Activated CD4-positive, CD25-positive, alpha-beta regulatory T cell treated with anti-CD3 and anti-CD28 coated beads, Interleukin-2, amount 50 U/mL, for 16 hours (primary cell): ENCODE measurements at regions not wholly inside any gene's neighbourhood (a gene's known extent, or its start where the extent isn't known, plus 50 kb on each side); places are given as distances from the start of the nearest gene placed in this dataset.

Experiments
- DNase-seq: peaks from one replicate; pipeline ENCODE4 v3.0.0-alpha.2; 2020; ENCODE audit warnings: low read depth, low spot score

DNA sequence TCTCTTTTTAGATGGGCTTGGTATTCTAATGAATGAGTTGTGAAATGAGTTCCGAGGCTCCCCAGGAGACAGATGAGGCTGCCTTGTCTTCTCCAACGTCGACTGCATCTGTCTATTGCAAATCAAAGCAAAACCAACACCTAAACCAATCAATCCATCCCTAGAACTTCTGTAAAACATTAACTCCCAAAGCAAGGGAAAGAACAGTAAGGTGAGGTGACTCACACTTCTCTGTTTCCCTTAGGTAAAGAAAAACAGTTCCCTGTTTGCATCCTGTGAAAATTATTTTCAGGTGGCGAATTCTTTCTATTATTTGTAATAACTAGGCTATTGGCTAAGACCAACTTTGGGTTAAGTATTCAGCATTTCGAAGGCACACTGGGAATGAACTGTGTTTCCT lies 249.4 kb downstream of the EPHA4 start:
- no peak for DNase-seq

DNA sequence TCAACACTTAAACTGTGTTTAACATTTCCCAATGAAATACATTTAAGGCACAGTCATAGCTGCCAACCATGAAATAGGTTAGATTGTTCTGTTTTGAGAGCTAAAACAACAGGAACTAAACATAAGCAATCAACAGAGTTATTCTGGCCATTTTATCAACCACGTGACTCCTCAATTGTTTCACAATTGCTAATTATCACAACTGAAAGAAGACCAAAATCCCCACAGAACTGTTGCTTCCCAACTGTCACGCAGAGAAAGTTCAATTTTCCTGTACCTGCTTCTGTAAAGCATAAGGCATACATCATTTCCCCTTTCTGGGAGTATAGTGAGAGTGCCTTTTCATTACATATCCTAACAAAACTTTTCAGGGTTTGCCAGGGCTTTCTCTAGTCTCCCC lies 248.6 kb downstream of the EPHA4 start:
- no peak for DNase-seq

- no peak for DNase-seq
These were observed 241.7 kb downstream of the EPHA4 start for GRCh38 chr2:221330436-221330835.

- no peak for DNase-seq
These were observed 237.5 kb downstream of the EPHA4 start for GRCh38 chr2:221334481-221335218.

- no peak for DNase-seq
These were observed 236.8 kb downstream of the EPHA4 start for GRCh38 chr2:221335219-221335752.

- DNase-seq = no peak
These were observed 235.1 kb downstream of the EPHA4 start for GRCh38 chr2:221336967-221337366.

- DNase-seq = no peak
These were observed 234.0 kb downstream of the EPHA4 start for GRCh38 chr2:221337957-221338685.

GRCh38 chr2:221342388-221342787 lies 229.7 kb downstream of the EPHA4 start:
- DNase-seq = no peak

- no peak for DNase-seq
These were observed 228.6 kb downstream of the EPHA4 start for GRCh38 chr2:221343524-221343923.

DNA sequence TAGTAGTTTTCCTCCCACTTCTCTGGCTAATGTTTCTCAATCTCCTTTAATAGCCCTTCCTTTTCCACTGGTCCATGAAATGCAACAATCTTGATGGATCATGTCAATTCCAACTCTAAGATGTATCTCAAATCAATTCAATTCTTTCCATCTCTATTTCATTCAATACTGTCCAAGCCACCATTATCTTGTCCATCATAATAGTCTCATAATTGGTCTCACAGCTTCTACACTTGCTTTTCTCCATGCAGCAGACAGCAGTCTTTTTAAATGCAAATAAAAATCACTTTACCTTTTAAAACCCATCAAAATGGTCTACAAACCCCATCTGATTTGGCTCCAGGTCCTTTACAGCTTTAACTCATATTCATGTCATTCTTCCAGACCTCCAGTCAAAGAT lies 226.6 kb downstream of the EPHA4 start:
- no peak for DNase-seq

GRCh38 chr2:221346411-221346810 lies 225.7 kb downstream of the EPHA4 start:
- DNase-seq = no peak

DNA sequence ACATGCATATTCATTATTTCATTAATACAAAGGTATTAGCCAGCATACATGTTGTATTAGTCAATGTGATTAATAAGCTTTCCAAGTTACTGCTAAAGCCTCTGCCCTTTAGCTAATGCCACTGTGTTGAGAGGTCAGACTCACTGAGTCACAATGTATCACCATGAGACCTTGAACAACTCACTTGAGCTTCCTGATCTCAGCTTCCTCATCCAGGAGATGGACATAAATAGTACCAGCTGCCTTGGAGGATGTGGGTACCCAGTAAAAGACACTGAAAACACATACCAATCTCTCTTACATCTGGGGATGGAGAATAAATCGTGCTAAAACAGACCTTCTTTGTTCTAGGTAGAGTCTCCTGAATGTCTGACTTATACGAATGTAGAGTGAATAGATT lies 224.6 kb downstream of the EPHA4 start:
- DNase-seq = no peak

GRCh38 chr2:221350616-221351015 lies 221.5 kb downstream of the EPHA4 start:
- no peak for DNase-seq

- DNase-seq = no peak
These were observed 218.9 kb downstream of the EPHA4 start for GRCh38 chr2:221353201-221353600.

GRCh38 chr2:221360312-221360711 lies 211.8 kb downstream of the EPHA4 start:
- DNase-seq = no peak

GRCh38 chr2:221360742-221361141 lies 211.4 kb downstream of the EPHA4 start:
- DNase-seq = no peak

- no peak for DNase-seq
These were observed 210.5 kb downstream of the EPHA4 start for GRCh38 chr2:221361633-221362032.

DNA sequence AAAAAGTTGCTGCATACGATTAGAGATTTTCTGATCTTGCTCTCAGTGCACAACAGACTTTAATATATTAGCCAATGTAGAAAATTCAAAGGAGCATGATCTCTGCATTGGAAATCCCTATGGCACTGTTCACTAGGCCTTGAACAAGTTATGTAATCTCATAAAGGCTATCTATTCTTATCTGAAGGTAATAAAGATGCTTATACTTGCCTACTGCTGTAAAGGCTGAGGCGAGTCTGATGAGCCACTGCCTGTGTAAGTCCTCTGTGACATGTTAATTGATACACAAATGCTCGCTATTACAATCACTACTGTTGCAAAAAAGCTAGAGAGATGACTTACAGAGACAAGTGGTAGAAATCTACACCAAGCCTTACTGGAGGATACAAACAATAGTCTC lies 207.4 kb downstream of the EPHA4 start:
- DNase-seq = no peak
